Hematopoietic multipotent progenitor cell treated with erythropoietin and hydrocortisone succinate and interleukin-3 and kit ligand, for 4 days (in vitro differentiated cells): ENCODE measurements at regions not wholly inside any gene's neighbourhood (a gene's known extent, or its start where the extent isn't known, plus 50 kb on each side); places are given as distances from the start of the nearest gene placed in this dataset.
"Not testable (repeated sequence)": the region's sequence is repeated elsewhere in the genome, so short reads cannot be mapped to it uniquely, and the experiment has no call there.

Source experiments
- DNase-seq: peaks from one replicate; pipeline ENCODE4 v3.0.0-alpha.2; 2015

GRCh38 chr7:57740126-57740525 lies 290.1 kb downstream of the ZNF716 start:
- not testable (repeated sequence) for DNase-seq

- DNase-seq = no peak
Observed at GRCh38 chr7:57769131-57769530, 319.2 kb downstream of the ZNF716 start.

GRCh38 chr7:57769958-57770357 lies 320.0 kb downstream of the ZNF716 start:
- no peak for DNase-seq

- DNase-seq = no peak
Observed at GRCh38 chr7:57772126-57772924, 322.3 kb downstream of the ZNF716 start.

GRCh38 chr7:57774300-57774699 lies 324.3 kb downstream of the ZNF716 start:
- DNase-seq = no peak

GRCh38 chr7:57775396-57776088 lies 325.6 kb downstream of the ZNF716 start:
- DNase-seq = no peak

GRCh38 chr7:57776136-57776856 lies 326.3 kb downstream of the ZNF716 start:
- DNase-seq = not testable (repeated sequence)

GRCh38 chr7:57789130-57789529 lies 339.2 kb downstream of the ZNF716 start:
- DNase-seq = no peak

GRCh38 chr7:57819491-57819981 lies 369.6 kb downstream of the ZNF716 start:
- no peak for DNase-seq

GRCh38 chr7:57820477-57820876 lies 370.5 kb downstream of the ZNF716 start:
- no peak for DNase-seq

GRCh38 chr7:57821438-57822382 lies 371.7 kb downstream of the ZNF716 start:
- no peak for DNase-seq

GRCh38 chr7:57826548-57826947 lies 376.6 kb downstream of the ZNF716 start:
- not testable (repeated sequence) for DNase-seq

GRCh38 chr7:57835161-57835560 lies 385.2 kb downstream of the ZNF716 start:
- not testable (repeated sequence) for DNase-seq

- DNase-seq = not testable (repeated sequence)
Observed at GRCh38 chr7:57839152-57839551, 389.2 kb downstream of the ZNF716 start.

- peak; percentile 5 for DNase-seq
Observed at GRCh38 chr7:57867884-57868701, 418.1 kb downstream of the ZNF716 start.

- DNase-seq = peak; percentile 5
Observed at GRCh38 chr7:57868771-57869483, 418.9 kb downstream of the ZNF716 start.
